Activated T-cell treated with anti-CD3 and anti-CD28 coated beads for 1 hour (primary cell): ENCODE measurements at regions not wholly inside any gene's neighbourhood (a gene's known extent, or its start where the extent isn't known, plus 50 kb on each side); places are given as distances from the start of the nearest gene placed in this dataset.

Experiments used
- DNase-seq: peaks from one replicate; pipeline ENCODE4 v3.0.0-alpha.2; 2020; ENCODE audit warnings: low read depth

GRCh38 chr18:22114526-22115321 lies 54.7 kb upstream of the GATA6 start:
- DNase-seq = no peak

DNA sequence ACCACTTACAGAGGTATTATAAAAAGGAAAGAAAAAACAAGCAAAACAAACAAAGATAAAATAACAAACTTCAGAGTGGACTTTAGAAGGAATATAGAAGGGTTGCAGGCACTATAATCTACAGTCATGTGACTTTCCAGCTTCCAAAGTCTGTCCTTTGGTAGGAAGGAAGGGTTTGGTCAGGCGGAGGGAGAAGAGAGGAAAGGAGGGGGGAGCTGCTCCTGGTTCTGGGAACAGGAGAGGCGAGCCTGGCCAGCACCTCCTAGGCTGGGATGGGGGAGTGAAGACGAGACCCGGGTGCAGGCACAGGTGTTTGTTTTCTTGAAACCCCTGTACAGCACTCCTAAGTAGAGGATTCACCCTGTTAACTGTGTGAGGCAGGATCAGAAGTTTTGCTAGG lies 53.8 kb upstream of the GATA6 start:
- DNase-seq = no peak
